HG03039 (cell line): ENCODE measurements at regions not wholly inside any gene's neighbourhood (a gene's known extent, or its start where the extent isn't known, plus 50 kb on each side); places are given as distances from the start of the nearest gene placed in this dataset.
"Not testable (repeated sequence)": the region's sequence is repeated elsewhere in the genome, so short reads cannot be mapped to it uniquely, and the experiment has no call there.

Experiments used
- ATAC-seq: cut with Tn5 transposase; IDR thresholded peaks from one replicate; pipeline ENCODE4 v1.9.1; 2021; ENCODE audit warnings: mild to moderate bottlenecking, moderate library complexity; ENCODE audit not compliant: unreplicated experiment

GRCh38 chr13:39803156-39803555, 147.7 kb downstream of the COG6 start:
- ATAC-seq = no peak

- no peak for ATAC-seq
Measured at GRCh38 chr13:39803851-39804250, 148.4 kb downstream of the COG6 start.

GRCh38 chr13:39804332-39805210, 149.1 kb downstream of the COG6 start:
- ATAC-seq = no peak

GRCh38 chr13:39809466-39809865, 154.0 kb downstream of the COG6 start:
- ATAC-seq = no peak

GRCh38 chr13:39810091-39810877, 154.8 kb downstream of the COG6 start:
- no peak for ATAC-seq

- no peak for ATAC-seq
Measured at GRCh38 chr13:39811051-39811450, 155.6 kb downstream of the COG6 start.

GRCh38 chr13:39811696-39812095, 156.2 kb downstream of the COG6 start:
- ATAC-seq = no peak

GRCh38 chr13:39815345-39816111, 160.1 kb downstream of the COG6 start:
- no peak for ATAC-seq

GRCh38 chr13:39816936-39817335, 161.5 kb downstream of the COG6 start:
- no peak for ATAC-seq

- no peak for ATAC-seq
Measured at GRCh38 chr13:39818953-39819352, 163.5 kb downstream of the COG6 start.

GRCh38 chr13:39820606-39821005, 165.1 kb downstream of the COG6 start:
- ATAC-seq = no peak

GRCh38 chr13:39821977-39822376, 166.5 kb downstream of the COG6 start:
- no peak for ATAC-seq

GRCh38 chr13:39822437-39822836, 167.0 kb downstream of the COG6 start:
- ATAC-seq = no peak

- ATAC-seq = no peak
Measured at GRCh38 chr13:39823063-39823713, 167.7 kb downstream of the COG6 start.

GRCh38 chr13:39825886-39826285, 170.4 kb downstream of the COG6 start:
- ATAC-seq = no peak

GRCh38 chr13:39835253-39835652, 179.8 kb downstream of the COG6 start:
- no peak for ATAC-seq

- no peak for ATAC-seq
Measured at GRCh38 chr13:39836038-39836437, 180.6 kb downstream of the COG6 start.

- not testable (repeated sequence) for ATAC-seq
Measured at GRCh38 chr13:39837866-39838265, 182.4 kb downstream of the COG6 start.

- ATAC-seq = no peak
Measured at GRCh38 chr13:39840201-39840600, 184.7 kb downstream of the COG6 start.

GRCh38 chr13:39847336-39847735, 191.9 kb downstream of the COG6 start:
- no peak for ATAC-seq

GRCh38 chr13:39855236-39855635, 199.8 kb downstream of the COG6 start:
- no peak for ATAC-seq
